ENCODE measurements at regions not wholly inside any gene's neighbourhood (a gene's known extent, or its start where the extent isn't known, plus 50 kb on each side); places are given as distances from the start of the nearest gene placed in this dataset.
A peak's percentile ranks its signal among the peaks of the same experiment; 100 is the strongest.

GRCh38 chr1:228818928-228819630, 83.8 kb downstream of the RHOU start:
- intact Hi-C loops (cut with DNase I), result no loop called here
- ATAC-seq (no peak), DNase-seq (ENCODE audit: missing footprints) (no peak)

- DNase-seq (ENCODE audit: missing footprints) (no peak), ATAC-seq (no peak)
- intact Hi-C loops (cut with DNase I), result no loop called here
Measured at GRCh38 chr1:228821252-228821651, 86.0 kb downstream of the RHOU start.

GRCh38 chr1:228823200-228823599, 87.9 kb downstream of the RHOU start:
- no peak for ATAC-seq
- intact Hi-C loops (cut with DNase I), result no loop called here

GRCh38 chr1:228824366-228824765, 89.1 kb downstream of the RHOU start:
- intact Hi-C loops (cut with DNase I), result no loop called here
- no peak for DNase-seq (ENCODE audit: missing footprints)

More at GRCh38 chr1:228823200-228823599, 87.9 kb downstream of the RHOU start:
- no peak for DNase-seq (ENCODE audit: missing footprints)

GRCh38 chr1:228825041-228825440, 89.8 kb downstream of the RHOU start:
- no peak for ATAC-seq
- DNase-seq (ENCODE audit: missing footprints), result no peak
- intact Hi-C loops (cut with DNase I), result no loop called here

More at GRCh38 chr1:228824366-228824765, 89.1 kb downstream of the RHOU start:
- no peak for ATAC-seq

- ATAC-seq (no peak), DNase-seq (ENCODE audit: missing footprints) (no peak)
- intact Hi-C loops (cut with DNase I), result no loop called here
Measured at GRCh38 chr1:228825840-228826484, 90.7 kb downstream of the RHOU start.

- ATAC-seq, result no peak
- DNase-seq (ENCODE audit: missing footprints), result no peak
- intact Hi-C loops (cut with DNase I), result no loop called here
Measured at GRCh38 chr1:228827019-228827418, 91.7 kb downstream of the RHOU start.

GRCh38 chr1:228828151-228828550, 92.9 kb downstream of the RHOU start:
- DNase-seq (ENCODE audit: missing footprints), result no peak
- no peak for ATAC-seq
- intact Hi-C loops (cut with DNase I), result no loop called here

GRCh38 chr1:228830185-228830953, 95.1 kb downstream of the RHOU start:
- ATAC-seq (peak; percentile 73), DNase-seq (ENCODE audit: missing footprints) (peak; percentile 70)

GRCh38 chr1:228830954-228831481, 95.7 kb downstream of the RHOU start:
- intact Hi-C loops (cut with DNase I), result no loop called here

More at GRCh38 chr1:228830185-228830953, 95.1 kb downstream of the RHOU start:
- intact Hi-C loops (cut with DNase I), result no loop called here

GRCh38 chr1:228833911-228834688, 98.8 kb downstream of the RHOU start:
- intact Hi-C loops (cut with DNase I), result no loop called here
- DNase-seq (ENCODE audit: missing footprints) (no peak), ATAC-seq (no peak)

More at GRCh38 chr1:228830954-228831481, 95.7 kb downstream of the RHOU start:
- ATAC-seq (no peak), DNase-seq (ENCODE audit: missing footprints) (no peak)

- ATAC-seq (no peak), DNase-seq (ENCODE audit: missing footprints) (no peak)
- intact Hi-C loops (cut with DNase I), result no loop called here
Measured at GRCh38 chr1:228835456-228835855, 100.2 kb downstream of the RHOU start.

- intact Hi-C loops (cut with DNase I), result no loop called here
- ATAC-seq, result no peak
- no peak for DNase-seq (ENCODE audit: missing footprints)
Measured at GRCh38 chr1:228835911-228836310, 100.6 kb downstream of the RHOU start.

GRCh38 chr1:228836427-228836826, 101.1 kb downstream of the RHOU start:
- ATAC-seq (no peak), DNase-seq (ENCODE audit: missing footprints) (no peak)
- intact Hi-C loops (cut with DNase I), result no loop called here

- ATAC-seq (no peak), DNase-seq (ENCODE audit: missing footprints) (no peak)
- intact Hi-C loops (cut with DNase I), result no loop called here
Measured at GRCh38 chr1:228837032-228837431, 101.8 kb downstream of the RHOU start.

GRCh38 chr1:228837817-228838716, 102.8 kb downstream of the RHOU start:
- no peak for DNase-seq (ENCODE audit: missing footprints)
- intact Hi-C loops (cut with DNase I), result no loop called here

GRCh38 chr1:228838717-228839500, 103.6 kb downstream of the RHOU start:
- intact Hi-C loops (cut with DNase I), result no loop called here
- DNase-seq (ENCODE audit: missing footprints) (no peak), ATAC-seq (no peak)

More at GRCh38 chr1:228837817-228838716, 102.8 kb downstream of the RHOU start:
- ATAC-seq, result peak; percentile 80

Measured in Right ventricle myocardium inferior (tissue), 1 donor.